GM18517 (cell line): ENCODE measurements at regions not wholly inside any gene's neighbourhood (a gene's known extent, or its start where the extent isn't known, plus 50 kb on each side); places are given as distances from the start of the nearest gene placed in this dataset.
"Not testable (repeated sequence)": the region's sequence is repeated elsewhere in the genome, so short reads cannot be mapped to it uniquely, and the experiment has no call there.

Source experiments
- ATAC-seq: cut with Tn5 transposase; IDR thresholded peaks from one replicate; pipeline ENCODE4 v1.9.1; 2021; ENCODE audit warnings: mild to moderate bottlenecking, moderate library complexity; ENCODE audit not compliant: unreplicated experiment

DNA sequence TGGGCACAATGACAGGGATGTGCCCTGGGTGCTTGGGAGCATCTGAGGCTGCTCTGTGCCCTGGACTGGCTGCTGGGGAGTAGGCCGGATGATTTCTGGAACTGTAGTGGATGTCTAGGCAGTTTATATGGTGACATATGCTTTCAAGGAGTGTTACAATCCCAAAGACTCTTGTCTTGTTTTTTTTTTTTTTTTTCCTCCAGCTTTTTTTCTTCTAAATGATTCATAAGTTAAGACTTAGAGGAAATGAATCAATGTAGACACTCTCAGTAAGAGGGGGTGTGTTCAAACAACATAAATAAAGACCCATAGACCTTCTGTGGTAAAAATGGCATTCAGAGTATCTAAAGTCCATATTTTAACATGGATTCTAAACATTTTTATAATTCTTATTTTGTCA is 706.1 kb upstream of the GOLIM4 start:
- ATAC-seq = no peak

DNA sequence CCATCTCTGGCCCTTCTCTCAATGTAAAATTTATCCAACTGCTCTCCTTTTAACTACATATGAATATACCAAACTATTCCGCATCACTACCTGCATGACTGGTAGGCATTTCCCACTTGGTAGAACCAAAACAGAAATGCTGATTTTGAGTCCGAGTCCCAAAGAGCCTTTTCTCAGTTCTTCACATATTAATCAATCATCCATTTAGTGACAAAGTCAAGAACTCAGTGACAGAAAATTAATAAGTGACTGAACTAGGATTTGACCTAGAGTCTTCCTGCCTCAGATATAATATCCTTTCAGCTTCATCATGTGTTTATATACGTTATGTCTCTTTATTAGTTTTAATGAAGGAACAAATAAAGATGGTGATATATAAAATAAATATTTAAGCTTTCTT is 700.6 kb upstream of the GOLIM4 start:
- ATAC-seq = no peak

DNA sequence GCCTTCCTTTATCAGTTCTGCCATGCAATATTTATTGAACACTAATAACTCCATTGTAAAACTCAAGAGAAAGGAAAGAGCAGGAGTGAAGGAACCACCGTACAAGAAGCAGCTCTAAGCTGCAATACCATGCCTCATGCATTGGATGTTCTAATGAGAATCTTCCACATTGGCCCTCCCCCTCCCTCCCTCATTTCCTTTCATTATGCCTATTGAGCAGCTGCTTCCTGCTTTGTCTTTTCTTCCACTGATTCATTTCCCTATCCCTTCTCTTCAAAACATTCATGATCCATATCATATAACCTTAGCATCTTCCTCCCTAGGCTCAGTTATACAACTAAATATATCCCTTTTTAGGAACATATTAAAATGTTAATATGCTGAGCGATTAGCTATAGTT is 698.7 kb upstream of the GOLIM4 start:
- ATAC-seq = no peak

DNA sequence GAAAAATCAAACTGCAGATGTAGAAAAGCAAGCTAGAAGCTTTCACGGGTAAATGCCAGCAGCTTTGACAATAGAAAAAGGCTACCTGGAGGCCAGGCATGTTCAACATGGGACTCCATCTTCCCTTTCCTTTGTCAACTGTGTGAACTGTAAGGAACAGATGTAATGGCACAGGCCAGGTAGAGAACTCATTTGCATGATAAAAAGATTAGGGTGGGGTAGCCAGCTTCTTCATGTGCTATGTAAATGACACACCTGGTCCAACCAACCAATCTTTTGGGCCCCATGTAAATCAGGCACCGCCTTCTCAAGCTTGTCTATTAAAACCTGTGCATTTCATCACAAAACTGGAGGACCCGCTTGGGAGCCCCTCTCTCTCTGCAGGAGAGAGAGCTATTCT is 686.5 kb upstream of the GOLIM4 start:
- no peak for ATAC-seq

GRCh38 chr3:168779970-168780645 is 684.4 kb upstream of the GOLIM4 start:
- not testable (repeated sequence) for ATAC-seq

DNA sequence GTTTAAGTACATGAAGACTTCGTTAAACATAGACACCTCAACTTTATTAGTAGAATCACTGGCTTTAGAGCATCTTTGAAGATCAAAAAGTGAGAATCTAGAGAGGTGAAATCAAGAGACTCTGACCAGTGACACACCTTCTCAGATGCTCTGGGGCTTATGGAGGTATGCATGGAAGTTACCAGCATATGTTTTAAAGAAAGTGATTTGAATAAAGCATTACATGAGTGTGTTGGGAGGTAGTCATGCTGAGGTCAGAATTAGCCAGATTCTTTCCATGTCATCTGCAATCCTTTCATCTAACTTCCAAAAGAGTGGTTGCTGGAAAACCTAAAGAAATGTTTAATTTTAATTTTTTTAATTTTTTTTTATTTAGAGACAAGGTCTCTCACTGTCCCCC is 658.0 kb upstream of the GOLIM4 start:
- ATAC-seq = no peak

DNA sequence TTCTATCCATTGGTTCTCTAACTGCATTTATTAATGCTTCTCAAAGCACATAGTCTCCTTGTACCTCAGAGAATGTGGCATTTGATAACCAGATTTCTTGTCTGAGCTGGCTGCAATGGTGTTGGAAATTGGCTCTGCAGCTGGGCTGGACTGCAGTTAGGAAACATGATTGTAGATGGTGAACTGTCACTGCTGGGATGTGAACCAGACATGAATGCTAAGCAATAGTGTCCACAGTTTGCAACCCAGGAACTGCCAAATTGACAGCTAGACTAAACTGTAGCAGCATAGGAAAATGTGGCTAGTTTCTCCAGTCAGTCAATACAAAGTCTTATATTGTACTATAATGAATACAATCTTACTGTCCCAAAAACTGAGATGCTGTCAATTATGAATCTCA is 656.6 kb upstream of the GOLIM4 start:
- no peak for ATAC-seq

DNA sequence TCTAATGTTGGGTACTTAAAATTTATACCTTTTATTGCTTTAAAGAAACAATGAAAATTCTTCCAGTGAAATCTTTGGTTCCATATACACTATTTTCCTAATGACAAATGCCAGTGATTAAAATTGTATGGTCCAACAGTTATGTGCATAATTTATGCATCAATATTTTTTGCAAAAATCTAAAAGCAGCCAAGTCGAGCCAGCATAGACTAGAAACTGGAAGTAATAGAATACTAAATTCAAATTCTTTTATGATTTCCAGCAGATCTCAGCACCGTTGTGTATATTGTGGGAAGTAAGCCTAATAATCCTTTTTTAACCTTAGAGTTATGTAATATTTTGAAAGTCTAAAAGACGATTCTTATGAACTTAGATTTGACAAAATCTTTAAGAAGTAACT is 652.0 kb upstream of the GOLIM4 start:
- ATAC-seq = no peak

- ATAC-seq = no peak
Observed at GRCh38 chr3:168738527-168739325, 643.0 kb upstream of the GOLIM4 start.

GRCh38 chr3:168736202-168736601 is 640.5 kb upstream of the GOLIM4 start:
- ATAC-seq = no peak

GRCh38 chr3:168730073-168730472 is 634.3 kb upstream of the GOLIM4 start:
- no peak for ATAC-seq

- ATAC-seq = no peak
Observed at GRCh38 chr3:168722091-168722490, 626.4 kb upstream of the GOLIM4 start.

DNA sequence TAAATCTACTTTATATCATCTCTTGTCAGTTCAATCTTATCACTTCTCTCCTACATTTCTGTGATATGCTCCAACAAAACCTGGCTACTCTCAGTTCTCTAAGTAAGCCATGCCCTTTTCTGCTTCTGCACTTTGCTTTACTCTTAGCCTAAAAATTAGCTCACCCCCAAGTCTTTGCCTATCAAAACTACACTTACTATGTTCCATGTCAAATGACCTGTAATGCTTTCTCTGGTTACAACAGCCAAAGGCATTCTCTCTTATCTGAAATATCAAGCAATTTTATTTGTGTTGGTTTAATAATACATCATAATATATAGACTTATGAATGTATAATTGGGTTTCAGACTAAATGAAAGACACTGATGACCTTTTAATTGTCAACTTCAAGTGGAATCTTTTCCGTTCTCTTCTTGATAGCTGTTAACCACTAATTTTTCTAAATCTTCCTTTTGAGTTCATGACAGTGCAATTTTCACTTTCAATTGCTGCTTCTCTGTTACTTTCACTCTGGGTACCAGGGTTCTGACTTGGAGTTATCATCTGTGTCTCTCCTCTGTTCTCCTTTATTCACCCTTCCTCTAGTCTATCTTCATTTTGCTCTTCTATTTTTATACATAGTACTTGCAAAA is 619.0 kb upstream of the GOLIM4 start:
- ATAC-seq = peak; percentile 99

DNA sequence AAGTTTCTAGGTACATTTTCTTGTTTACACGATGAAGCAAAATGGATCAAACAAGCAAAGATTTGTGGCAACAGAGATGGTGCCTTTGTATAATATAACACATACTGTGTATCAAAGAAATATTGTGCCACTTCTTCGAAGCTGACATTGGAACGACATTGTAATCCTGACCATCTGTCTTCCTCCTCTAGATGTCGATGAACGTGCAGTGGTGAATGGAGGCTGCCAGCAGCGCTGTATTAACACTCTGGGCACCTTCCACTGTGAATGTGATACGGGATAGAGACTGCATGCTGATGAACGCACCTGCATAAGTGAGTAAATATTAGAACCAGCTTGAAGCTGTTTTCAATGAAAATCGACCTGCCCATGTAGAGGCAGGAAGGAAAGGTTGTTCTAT is 613.3 kb upstream of the GOLIM4 start:
- no peak for ATAC-seq

- peak; percentile 72 for ATAC-seq
Observed at GRCh38 chr3:168707900-168708299, 612.2 kb upstream of the GOLIM4 start.

- ATAC-seq = no peak
Observed at GRCh38 chr3:168705412-168705811, 609.7 kb upstream of the GOLIM4 start.

GRCh38 chr3:168696051-168696450 is 600.3 kb upstream of the GOLIM4 start:
- ATAC-seq = no peak

- no peak for ATAC-seq
Observed at GRCh38 chr3:168693870-168694269, 598.1 kb upstream of the GOLIM4 start.

DNA sequence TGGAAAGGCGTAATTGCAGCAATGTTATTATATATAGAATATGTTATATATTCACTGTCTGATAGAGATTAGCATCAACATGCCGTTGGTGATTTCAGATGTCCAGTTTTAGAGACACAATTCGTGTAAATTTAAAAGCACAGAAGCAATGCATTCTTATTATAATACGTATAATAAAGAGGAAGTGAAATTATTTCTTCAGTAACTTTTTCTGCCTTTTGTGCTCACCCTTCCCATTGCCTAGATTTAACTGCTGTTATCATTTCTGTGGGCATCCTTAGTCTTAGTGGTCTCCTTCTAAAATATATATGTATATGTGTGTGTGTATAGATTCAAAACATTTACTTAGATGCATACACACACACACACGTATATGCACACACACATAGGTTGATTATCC is 592.5 kb upstream of the GOLIM4 start:
- no peak for ATAC-seq

GRCh38 chr3:168684519-168684918 is 588.8 kb upstream of the GOLIM4 start:
- ATAC-seq = no peak

DNA sequence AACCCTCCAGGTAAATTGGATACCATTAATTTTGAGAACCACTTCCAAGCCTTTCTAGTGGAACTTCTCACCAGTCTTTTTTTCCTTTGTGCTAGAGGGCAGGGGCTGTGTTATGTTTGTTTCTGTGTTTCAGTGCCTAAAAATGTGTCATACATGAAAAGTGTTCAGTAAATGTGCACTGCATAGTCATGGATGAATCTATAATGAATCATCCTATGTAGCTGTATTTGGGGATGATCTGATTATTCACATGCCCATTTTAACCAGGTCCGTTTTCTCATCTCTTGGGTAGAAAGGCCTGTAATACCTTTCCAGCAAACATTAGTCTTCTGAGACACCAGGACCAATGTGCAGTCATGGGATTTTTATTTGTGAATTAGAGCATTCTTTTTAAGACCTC is 583.0 kb upstream of the GOLIM4 start:
- no peak for ATAC-seq

DNA sequence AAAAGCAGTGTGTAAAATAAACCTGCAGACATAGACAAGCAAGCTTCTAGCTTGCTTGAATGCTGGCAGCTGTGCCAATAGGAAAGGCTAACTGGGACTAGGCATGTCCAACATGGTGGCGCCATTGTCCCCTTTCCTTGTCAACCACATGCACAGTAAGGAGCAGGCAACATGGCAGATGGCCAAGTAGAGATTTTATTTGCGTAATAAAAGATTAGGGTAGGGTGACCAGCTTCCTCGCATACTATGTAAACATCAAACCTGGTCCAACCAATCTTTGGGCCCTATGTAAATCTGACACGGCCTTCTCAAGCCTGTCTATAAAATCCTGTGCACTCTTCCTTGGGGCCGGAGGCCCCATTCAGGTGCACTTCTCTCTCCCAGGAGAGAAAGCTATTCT is 575.4 kb upstream of the GOLIM4 start:
- ATAC-seq = no peak
